ENCODE measurements at regions not wholly inside any gene's neighbourhood (a gene's known extent, or its start where the extent isn't known, plus 50 kb on each side); places are given as distances from the start of the nearest gene placed in this dataset.

DNA sequence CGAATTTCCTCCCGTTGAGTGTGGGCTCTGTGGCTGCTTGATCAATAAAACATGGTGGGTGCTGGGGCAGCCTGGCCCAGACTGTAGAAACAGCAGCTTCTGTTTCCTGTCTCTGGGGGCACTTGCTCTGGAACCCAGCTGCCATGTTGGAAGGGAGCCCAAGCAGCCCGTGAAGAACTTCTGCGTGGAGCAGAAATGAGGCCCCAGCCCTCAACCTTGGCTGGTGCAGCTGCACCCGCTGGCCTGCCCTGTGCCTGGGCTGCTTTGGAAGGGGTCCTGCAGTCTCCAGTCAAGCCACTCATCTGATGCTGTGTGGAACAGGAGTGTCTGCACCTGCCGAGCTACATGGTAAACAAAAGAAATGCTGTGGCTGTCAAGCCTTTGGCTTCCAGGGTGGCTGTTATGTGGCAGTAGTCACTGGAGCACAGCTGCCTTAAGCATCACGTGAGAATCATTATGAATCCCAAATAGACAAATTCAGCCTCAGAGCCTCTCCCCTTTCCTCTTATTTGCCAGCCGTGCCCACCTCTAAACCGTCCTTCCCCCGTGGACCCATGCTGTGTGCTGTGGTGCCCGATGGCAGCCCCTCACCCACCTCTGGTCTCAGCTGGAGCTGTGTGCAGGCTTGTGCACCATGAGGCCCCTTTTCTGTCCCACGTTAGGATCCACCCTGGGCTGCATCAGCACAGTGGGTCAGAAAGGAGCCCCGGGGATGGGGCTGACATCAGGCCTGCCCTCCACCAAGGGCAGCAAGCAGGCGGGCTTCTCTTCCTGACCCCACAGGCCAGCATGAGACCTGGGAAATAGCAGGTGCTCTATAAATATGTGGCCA, 134.0 kb upstream of the HDAC4 start:
- DNase-seq: no peak
- no peaks in the 10 kb centered on the region for H3K27me3 ChIP-seq
- H3K36me3 ChIP-seq: no peaks in the 10 kb centered on the region
- no peaks in the 10 kb centered on the region for H3K4me1 ChIP-seq
- no peaks in the 10 kb centered on the region for H3K9me3 ChIP-seq (replicated peaks)
- no peak overlapping the region for H3K4me3 ChIP-seq
- H3K27ac ChIP-seq: no peak overlapping the region

GRCh38 chr2:239533569-239534316, 132.9 kb upstream of the HDAC4 start:
- H3K4me1 ChIP-seq: no peaks in the 10 kb centered on the region
- H3K36me3 ChIP-seq: no peaks in the 10 kb centered on the region
- H3K9me3 ChIP-seq (replicated peaks): no peaks in the 10 kb centered on the region
- H3K27ac ChIP-seq: no peak overlapping the region
- DNase-seq: no peak
- H3K27me3 ChIP-seq: no peaks in the 10 kb centered on the region
- no peak overlapping the region for H3K4me3 ChIP-seq

DNA sequence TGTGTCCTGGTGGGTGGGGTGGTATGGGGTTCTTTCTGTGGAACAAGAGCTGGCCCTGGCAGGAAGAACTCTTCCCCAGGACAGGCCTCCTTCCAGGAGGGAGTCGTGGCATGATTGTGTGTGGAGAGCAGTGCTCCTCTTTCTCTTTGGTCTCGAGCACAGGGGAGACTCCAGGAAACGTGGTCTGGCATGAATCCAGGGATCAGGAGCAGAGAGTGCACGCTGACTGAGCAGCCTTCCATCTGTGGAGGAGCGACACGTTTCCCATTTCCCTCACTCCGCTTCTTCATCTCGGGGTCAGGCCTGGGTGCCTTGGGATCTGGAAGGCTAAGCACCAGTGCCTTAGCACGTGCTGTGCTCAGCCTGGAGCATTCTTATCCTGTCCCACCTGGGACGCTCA, 132.0 kb upstream of the HDAC4 start:
- Histone ChIP-seq H3K27ac (no peak overlapping the region), H3K36me3 (no peaks in the 10 kb centered on the region), H3K9me3 (replicated peaks) (no peaks in the 10 kb centered on the region), H3K4me3 (no peak overlapping the region), H3K4me1 (no peaks in the 10 kb centered on the region), H3K27me3 (no peaks in the 10 kb centered on the region)
- DNase-seq: no peak

- H3K4me1 ChIP-seq: no peaks in the 10 kb centered on the region
- no peak for DNase-seq
- H3K27me3 ChIP-seq: no peaks in the 10 kb centered on the region
- H3K9me3 ChIP-seq (replicated peaks): no peaks in the 10 kb centered on the region
- H3K36me3 ChIP-seq: no peaks in the 10 kb centered on the region
- H3K27ac ChIP-seq: no peak overlapping the region
- no peak overlapping the region for H3K4me3 ChIP-seq
These were observed 131.4 kb upstream of the HDAC4 start for GRCh38 chr2:239532250-239532649.

- Histone ChIP-seq H3K4me3 (no peak overlapping the region), H3K9me3 (replicated peaks) (no peaks in the 10 kb centered on the region), H3K27ac (no peak overlapping the region), H3K4me1 (no peaks in the 10 kb centered on the region), H3K27me3 (no peaks in the 10 kb centered on the region), H3K36me3 (no peaks in the 10 kb centered on the region)
- DNase-seq: no peak
These were observed 130.8 kb upstream of the HDAC4 start for GRCh38 chr2:239531456-239532241.

- Histone ChIP-seq H3K9me3 (replicated peaks) (no peaks in the 10 kb centered on the region), H3K36me3 (no peaks in the 10 kb centered on the region), H3K27ac (no peak overlapping the region), H3K4me1 (no peaks in the 10 kb centered on the region), H3K27me3 (no peaks in the 10 kb centered on the region), H3K4me3 (no peak overlapping the region)
- no peak for DNase-seq
These were observed 130.0 kb upstream of the HDAC4 start for GRCh38 chr2:239530749-239531316.

DNA sequence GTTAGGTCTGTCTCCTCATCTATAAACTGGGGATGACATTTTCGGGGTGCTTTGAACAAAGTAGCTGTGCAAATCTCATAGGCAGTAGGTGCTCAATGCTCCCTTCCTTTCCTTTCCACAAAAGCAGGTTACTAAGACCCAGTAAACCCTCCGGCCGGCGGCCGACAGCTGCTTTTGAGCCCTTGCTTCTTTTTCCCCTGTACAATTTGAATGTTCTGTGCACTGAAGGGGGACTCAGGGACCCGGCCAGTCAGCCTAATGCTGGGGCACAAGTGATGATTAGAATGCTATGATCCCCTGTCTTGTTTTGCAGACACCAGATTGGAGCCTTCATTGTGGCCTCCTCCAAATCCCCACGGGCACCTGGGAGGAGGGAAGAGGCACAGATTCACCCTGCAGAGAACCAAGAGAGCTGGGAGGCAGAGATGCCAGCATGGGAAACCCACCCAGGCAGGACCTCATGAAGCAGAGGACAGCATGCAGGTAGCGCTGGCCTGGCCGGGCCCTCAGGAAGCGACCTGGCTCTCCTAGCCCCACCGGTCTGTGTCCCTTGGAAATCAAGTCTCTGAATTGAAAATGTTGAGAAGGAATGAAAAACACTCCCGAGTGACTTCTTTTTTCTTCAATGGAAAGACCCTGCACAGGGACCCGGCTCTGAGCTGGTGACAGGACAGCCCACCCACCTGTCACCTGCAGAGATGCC, 128.6 kb upstream of the HDAC4 start:
- Histone ChIP-seq H3K4me1 (no peaks in the 10 kb centered on the region), H3K27me3 (no peaks in the 10 kb centered on the region), H3K9me3 (replicated peaks) (no peaks in the 10 kb centered on the region), H3K36me3 (no peaks in the 10 kb centered on the region), H3K27ac (no peak overlapping the region), H3K4me3 (no peak overlapping the region)
- DNase-seq: no peak

GRCh38 chr2:239528883-239529282, 128.1 kb upstream of the HDAC4 start:
- Histone ChIP-seq H3K27me3 (no peaks in the 10 kb centered on the region), H3K27ac (no peak overlapping the region), H3K36me3 (no peaks in the 10 kb centered on the region), H3K9me3 (replicated peaks) (no peaks in the 10 kb centered on the region), H3K4me3 (no peak overlapping the region), H3K4me1 (no peaks in the 10 kb centered on the region)
- no peak for DNase-seq

GRCh38 chr2:239528146-239528545, 127.3 kb upstream of the HDAC4 start:
- Histone ChIP-seq H3K9me3 (replicated peaks) (no peaks in the 10 kb centered on the region), H3K4me3 (no peak overlapping the region), H3K27ac (no peak overlapping the region), H3K4me1 (no peaks in the 10 kb centered on the region), H3K27me3 (no peaks in the 10 kb centered on the region), H3K36me3 (no peaks in the 10 kb centered on the region)
- no peak for DNase-seq

- DNase-seq: no peak
- no peak overlapping the region for H3K27ac ChIP-seq
- no peaks in the 10 kb centered on the region for H3K27me3 ChIP-seq
- no peaks in the 10 kb centered on the region for H3K4me1 ChIP-seq
- no peaks in the 10 kb centered on the region for H3K9me3 ChIP-seq (replicated peaks)
- H3K4me3 ChIP-seq: no peak overlapping the region
- H3K36me3 ChIP-seq: no peaks in the 10 kb centered on the region
These were observed 126.0 kb upstream of the HDAC4 start for GRCh38 chr2:239526666-239527415.

GRCh38 chr2:239526038-239526437, 125.2 kb upstream of the HDAC4 start:
- Histone ChIP-seq H3K27me3 (no peaks in the 10 kb centered on the region), H3K4me3 (no peak overlapping the region), H3K36me3 (no peaks in the 10 kb centered on the region), H3K4me1 (no peaks in the 10 kb centered on the region), H3K27ac (no peak overlapping the region), H3K9me3 (replicated peaks) (no peaks in the 10 kb centered on the region)
- no peak for DNase-seq

GRCh38 chr2:239523954-239524330, 123.1 kb upstream of the HDAC4 start:
- H3K4me3 ChIP-seq: no peak overlapping the region
- H3K36me3 ChIP-seq: no peaks in the 10 kb centered on the region
- no peaks in the 10 kb centered on the region for H3K9me3 ChIP-seq (replicated peaks)
- DNase-seq: no peak
- H3K4me1 ChIP-seq: no peaks in the 10 kb centered on the region
- no peaks in the 10 kb centered on the region for H3K27me3 ChIP-seq
- H3K27ac ChIP-seq: no peak overlapping the region

GRCh38 chr2:239523147-239523953, 122.5 kb upstream of the HDAC4 start:
- no peak for DNase-seq
- Histone ChIP-seq H3K36me3 (no peaks in the 10 kb centered on the region), H3K4me1 (no peaks in the 10 kb centered on the region), H3K27ac (no peak overlapping the region), H3K9me3 (replicated peaks) (no peaks in the 10 kb centered on the region), H3K4me3 (no peak overlapping the region), H3K27me3 (no peaks in the 10 kb centered on the region)
